MM.1S (cell line): ENCODE measurements at regions not wholly inside any gene's neighbourhood (a gene's known extent, or its start where the extent isn't known, plus 50 kb on each side); places are given as distances from the start of the nearest gene placed in this dataset.

Experiments
- EZH2 ChIP-seq: fragments of 300-600 bp; sonication (generic); optimal IDR thresholded peaks from 2 replicates; pipeline ENCODE3; 2017; ENCODE audit warnings: low read depth, mild to moderate bottlenecking, antibody characterized with exemption, low read length, mixed read lengths
- TF ChIP-seq, protein P1 (sequence below): fragments of 300-600 bp; sonication (generic); IDR thresholded peaks from 2 replicates; pipeline ENCODE4 v1.5.1; 2016; ENCODE audit warnings: antibody characterized with exemption, low read length, mixed read lengths

- TF ChIP-seq, protein P1, sequence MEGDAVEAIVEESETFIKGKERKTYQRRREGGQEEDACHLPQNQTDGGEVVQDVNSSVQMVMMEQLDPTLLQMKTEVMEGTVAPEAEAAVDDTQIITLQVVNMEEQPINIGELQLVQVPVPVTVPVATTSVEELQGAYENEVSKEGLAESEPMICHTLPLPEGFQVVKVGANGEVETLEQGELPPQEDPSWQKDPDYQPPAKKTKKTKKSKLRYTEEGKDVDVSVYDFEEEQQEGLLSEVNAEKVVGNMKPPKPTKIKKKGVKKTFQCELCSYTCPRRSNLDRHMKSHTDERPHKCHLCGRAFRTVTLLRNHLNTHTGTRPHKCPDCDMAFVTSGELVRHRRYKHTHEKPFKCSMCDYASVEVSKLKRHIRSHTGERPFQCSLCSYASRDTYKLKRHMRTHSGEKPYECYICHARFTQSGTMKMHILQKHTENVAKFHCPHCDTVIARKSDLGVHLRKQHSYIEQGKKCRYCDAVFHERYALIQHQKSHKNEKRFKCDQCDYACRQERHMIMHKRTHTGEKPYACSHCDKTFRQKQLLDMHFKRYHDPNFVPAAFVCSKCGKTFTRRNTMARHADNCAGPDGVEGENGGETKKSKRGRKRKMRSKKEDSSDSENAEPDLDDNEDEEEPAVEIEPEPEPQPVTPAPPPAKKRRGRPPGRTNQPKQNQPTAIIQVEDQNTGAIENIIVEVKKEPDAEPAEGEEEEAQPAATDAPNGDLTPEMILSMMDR = no peak
- no peak for TF ChIP-seq EZH2
Measured at GRCh38 chr14:27409944-27410343, 812.1 kb upstream of the NOVA1 start.
